ENCODE measurements at regions not wholly inside any gene's neighbourhood (a gene's known extent, or its start where the extent isn't known, plus 50 kb on each side); places are given as distances from the start of the nearest gene placed in this dataset.
"Not testable (repeated sequence)": the region's sequence is repeated elsewhere in the genome, so short reads cannot be mapped to it uniquely, and the experiment has no call there.

DNA sequence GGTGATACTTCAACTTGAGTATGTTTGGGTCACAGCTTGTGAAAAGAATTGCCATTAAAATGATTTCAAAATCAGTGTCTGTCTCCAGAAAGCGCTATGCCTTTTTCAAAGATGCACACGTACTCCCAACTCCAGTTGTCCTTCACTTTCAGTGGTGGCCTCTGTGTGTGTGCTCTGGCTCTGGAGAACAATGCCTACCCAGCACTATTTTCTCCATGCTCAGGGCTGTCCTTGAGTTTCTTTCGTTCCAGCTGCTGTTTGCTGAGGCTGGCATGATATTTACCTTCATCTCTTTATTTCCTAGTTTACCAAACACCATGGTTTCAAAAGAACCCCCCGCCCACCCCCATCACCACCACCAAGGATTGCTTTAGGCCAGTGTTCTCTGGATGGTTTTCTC is 136.8 kb downstream of the QRSL1 start:
- no peak for DNase-seq

DNA sequence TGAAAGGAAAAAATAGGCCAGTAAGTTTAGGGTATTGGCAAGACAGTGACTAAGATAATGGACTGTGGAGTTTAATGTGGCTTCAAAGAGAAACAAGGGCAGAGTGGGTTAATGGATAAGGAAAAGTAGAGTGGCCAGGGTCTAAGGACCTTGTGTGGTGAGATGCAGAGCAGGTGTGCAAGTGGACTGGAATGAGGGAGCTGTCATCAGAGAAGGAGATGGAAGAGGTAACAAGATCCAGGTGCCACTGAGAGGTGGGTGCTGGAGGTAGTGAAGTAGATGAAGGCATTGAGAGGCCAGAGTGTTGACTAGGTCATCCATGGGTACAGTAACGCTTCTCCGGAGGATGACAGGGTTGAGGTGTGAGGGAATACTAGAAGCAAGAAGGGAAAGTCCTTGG is 136.1 kb downstream of the QRSL1 start:
- no peak for DNase-seq

DNA sequence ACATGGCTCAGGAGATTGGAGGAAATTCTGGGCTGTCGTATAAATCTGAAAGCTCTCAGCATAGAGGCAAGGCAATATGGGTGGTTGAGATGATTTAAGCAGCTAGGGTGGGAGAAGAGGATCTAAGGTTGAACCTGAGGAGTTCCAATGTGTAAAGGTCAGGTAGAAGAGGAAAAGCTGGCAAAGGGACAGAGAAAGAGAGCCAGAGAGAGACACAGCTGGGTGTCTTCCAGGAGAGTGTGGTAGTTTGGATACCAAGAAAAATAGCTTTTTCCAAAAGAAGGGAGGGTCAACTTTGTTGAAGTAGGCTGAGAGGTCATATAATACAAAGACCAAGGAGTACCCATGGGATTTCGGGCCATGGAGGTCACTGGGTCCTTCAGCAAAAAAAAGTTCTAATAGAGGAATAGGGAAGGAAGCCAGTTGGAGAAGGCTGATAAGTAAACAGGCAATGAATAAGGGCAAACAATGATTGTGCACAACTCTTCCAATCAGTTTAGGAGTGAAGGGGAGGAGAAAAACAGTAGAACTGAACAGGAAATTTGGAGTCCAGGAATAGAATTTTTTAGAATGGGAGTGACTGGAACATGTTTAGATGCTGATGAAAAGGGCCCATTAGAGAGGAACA is 135.1 kb downstream of the QRSL1 start:
- DNase-seq, result no peak

DNA sequence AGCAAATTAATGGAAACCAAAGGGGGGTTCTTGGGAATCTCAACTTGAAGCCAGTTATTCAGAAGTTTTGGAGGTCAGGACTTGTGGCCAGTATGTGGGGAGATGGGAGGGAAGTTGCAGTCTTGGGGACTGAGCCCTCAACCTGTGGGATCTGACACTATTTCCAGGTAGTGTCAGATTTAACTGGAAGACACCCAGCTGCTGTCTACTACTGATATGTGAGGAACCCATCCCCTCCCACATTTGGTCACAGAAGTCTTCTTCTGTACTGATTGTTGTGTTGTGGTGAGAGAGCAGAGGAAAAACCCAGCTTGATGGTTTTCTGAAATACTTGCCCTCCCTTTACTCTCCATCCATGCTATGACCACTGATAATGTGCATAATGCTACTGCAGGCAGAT is 134.0 kb downstream of the QRSL1 start:
- no peak for DNase-seq

DNA sequence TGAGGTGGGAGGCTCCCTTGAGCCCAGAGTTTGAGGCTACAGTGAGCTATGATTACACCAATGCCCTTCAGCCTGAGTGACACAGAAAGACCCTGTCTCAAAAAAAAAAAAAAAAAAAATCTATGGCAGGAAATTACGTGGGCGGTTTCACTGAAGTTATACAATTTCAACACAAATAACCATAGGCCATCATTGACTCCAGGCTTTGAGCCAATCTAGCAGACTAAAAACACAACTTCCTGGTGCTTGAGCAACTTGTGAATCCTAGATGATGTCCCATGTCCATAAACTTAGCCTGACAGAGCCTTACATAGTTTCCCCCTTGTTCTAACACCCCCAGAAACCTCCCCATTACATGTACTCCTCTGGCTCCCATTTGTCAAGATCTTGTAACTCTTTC is 131.8 kb downstream of the QRSL1 start:
- DNase-seq, result no peak

DNA sequence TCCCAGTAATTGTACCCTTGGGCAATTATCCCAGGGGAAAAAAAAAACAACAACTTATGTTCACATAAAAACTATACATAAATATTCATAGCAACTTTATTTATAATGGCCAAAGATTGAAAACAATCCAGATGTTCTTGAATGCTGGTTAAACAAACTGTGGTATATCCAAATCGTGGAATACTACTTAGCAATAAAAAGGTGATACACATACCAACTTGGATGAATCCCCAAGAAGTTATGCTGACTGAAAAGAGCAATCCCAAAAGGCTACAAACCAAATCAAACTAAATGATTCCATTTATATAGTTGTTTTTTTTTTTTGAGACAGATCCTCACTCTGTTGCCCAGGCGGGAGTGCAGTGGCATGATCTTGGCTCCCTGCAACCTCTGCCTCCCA is 129.7 kb downstream of the QRSL1 start:
- no peak for DNase-seq

DNA sequence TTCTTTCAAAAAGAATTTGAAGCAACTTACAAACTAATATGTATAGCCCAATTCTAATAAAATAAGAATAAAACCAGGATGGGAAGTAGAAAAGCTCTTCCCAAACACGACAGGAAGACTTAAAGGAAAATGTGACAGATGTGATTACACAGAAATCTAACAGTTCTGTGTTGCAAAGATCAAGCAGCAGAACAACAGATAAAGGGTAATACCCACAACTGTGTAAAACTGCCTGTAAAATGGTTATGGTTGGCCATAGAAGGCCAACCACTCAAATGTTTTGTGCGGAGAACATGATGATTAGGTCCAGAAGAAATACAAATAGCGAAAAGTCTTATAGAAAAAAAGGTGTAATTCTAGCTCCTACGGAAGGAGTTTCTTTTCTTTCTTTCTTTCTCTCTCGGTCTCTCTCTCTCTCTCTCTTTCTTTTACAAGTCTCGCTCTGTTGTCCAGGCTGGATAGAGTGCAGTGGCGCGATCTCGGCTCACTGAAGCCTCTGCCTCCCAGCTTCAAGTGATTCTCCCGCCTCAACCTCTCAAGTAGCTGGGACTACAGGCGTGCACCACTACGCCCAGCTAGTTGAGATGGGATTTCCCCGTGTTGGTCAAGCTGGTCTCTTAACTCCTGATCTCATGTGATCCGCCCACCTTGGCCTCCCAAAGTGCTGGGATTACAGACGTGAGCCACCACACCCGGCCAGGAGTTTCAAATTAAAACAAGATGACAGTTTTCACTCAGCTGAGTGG is 128.5 kb downstream of the QRSL1 start:
- no peak for DNase-seq

DNA sequence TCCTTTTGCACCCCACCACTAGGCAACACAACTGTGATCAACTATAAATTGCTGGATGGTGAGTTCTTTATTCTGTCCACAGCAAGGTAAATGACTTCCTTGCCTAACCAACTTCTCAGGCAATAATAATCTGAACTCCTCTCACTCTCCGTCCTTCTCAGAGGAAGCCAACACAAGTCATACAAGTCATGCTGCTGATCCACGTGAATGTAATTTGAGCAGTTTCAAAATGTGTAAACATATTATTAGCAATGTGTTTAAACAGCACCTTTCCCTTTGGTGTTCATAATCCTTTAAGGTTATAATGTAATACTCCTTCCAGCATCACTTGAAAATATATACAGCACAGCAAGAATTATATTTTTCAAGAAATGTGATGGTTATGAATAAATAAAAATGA is 127.9 kb downstream of the QRSL1 start:
- no peak for DNase-seq

DNA sequence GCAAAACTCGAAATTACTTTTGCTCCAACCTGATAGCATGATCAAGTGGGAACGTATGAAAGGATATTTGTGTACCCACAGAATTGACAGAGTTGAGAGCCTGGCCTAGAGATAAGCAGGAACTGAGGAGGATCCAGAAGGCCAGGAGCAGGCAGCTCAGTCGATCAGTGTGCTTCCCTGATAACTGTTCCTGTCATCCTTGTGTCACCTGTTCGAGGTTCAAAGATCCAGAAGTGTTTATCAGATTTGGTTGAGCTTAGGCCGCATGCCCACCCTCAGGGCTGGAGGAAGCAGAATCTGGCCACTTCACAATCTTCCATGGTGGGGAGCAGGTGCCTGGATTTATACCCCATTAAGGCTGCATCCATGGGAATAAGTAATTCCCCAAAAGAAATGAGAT is 124.8 kb downstream of the QRSL1 start:
- no peak for DNase-seq

DNA sequence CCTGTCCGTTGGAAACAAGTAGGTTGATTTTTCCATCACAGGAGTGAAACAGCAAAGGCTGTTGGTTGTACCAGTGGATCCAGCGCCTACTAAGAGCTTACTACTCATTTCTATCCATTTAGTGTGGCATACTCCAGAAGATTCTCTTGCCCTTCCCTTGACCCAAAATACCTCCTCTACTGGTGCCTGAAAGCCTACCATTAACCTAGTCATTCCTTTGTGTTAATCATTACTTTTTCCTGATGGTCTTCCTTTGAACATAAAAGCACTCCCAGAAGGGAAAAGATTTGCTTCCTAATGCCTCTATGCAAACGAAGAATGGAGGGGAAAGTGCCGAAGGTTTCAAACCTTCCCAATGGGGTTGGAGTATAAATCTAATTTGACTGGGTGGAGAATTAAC is 123.3 kb downstream of the QRSL1 start:
- DNase-seq, result no peak

DNA sequence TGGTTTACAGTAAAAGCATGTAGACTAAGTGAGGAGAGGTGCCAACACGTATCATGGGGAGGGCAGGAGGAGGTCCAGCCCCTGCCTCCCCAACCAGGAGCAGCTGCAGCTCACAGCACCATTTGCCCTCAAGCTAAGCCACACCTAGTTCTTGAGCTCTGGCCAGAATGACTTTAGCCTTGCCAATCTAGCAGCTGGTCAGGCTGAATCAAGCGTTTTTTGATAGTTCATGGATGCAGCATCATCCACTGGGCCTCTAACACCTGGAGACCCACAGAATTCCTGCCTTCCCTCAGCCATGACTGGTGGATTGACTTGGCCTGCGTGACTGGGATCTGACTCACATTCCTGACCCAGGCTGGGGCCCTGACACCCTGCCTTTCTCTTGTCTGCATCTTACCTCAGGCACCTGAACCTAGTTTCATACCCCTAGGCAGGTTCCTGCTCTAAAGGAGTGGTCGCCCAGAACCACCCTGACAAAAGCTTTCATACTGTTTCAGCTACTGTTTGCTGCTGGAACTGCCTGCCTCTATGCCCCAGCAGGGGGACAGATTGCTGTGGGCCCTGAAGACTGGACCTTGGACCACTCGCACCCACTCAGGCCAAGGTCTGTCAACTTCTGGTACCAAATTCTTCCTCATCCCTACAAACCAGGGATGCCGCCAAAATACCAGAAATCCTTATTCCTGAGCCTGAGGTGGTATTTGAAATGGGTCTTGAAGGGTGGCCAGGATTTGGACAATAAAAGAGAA is 122.3 kb downstream of the QRSL1 start:
- no peak for DNase-seq

DNA sequence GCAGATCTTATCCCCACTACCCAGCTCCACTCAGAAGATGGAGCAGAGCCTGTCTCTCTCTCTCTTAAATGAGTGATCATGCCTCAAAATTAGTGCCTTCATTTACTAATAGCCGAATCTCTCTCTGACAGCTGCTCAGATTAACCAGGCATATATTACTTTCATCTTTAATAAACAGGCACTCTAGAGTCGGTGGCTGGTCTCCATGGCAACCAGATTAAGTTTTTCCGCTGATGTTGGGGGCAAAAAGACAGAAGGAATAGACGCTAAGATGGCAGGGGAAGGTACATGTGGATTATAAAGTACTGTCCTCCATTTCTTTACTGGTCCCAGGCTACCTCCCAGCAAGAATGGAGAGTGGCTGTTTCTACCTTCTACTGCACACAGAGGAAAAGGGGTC is 121.6 kb downstream of the QRSL1 start:
- DNase-seq, result no peak

DNA sequence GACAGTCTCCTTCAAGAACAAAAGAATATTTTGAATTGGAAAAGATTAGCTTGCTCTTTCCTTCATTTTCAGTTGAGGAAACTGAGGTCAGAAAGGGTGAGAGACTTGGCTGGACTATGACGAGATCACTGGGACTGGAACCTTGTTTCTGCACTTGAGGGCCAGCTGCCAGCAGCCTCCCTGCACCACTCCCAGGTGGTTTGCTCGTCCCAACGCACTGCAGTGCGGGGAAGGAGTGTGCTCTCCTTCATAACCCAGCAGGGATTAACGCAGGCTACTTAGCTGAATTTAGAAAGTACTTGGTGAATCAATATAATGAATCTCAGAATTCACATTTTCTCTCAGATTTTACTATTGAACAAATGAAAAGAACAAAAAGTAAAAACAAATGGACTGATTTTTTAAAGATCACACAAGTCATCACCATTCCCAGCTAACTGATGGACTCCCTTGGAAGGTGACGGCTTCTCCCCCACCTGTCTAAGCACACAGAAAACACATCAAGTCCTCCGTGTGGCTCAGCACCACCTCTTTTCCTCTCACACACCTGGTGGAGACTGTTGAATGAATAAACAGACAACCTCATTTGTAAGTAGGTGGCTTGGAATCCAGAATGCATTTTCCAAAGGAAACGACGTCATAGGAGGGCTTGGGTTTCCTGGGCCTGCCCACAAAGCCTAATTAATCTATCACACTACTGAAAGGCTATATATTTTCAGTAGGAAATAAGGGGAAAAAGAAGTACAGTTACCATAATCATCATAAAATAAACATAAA is 121.0 kb downstream of the QRSL1 start:
- no peak for DNase-seq

DNA sequence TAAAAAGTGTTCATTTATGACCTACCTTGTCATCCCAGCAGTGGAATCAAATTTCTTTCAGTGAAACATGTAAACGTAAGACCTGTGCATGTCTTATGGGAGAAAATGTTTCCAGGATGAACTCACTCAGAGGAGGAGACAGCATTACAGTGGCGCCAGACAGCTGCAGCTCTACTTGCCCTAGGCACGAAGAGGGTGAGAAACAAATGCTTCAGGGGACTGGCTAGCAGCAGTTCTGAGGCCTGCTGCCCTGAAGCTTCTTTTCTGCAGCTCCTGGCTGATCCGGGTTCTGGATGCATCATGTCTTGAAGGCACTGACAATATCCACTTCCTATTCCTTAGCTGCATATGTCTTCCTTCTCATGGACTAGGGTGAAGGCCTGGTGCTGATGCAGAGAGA is 120.2 kb downstream of the QRSL1 start:
- DNase-seq, result no peak

DNA sequence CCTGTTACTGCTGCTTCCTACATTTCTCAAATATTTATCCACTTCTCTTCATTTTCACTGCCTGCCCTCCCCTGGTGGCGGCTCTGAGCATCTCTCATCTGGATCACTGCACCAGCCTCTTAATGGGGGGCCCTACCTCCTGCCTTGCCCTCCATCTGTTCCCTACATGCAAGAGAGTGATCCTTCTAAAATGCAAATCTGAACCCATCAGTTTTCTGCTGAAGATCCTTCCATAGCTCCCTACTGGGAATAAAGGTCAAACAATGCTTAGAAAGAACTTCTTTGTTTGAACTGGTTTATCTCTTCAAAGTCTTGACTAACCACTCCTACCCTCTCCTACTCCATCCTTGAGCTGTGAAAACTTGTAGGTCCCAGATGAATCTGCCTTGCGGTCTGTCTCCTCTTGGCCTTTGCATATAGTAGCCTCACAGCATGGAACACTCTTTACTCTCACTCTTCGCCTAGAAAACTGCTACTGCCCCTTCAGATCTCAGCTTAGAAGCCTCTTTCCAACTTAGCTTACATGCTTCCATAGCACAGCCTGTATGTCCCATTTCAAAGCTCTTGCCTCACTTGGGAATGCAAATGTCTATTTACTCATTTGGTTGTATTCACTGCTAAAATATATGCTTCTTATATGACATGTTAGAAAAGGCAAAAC is 119.3 kb downstream of the QRSL1 start:
- no peak for DNase-seq

DNA sequence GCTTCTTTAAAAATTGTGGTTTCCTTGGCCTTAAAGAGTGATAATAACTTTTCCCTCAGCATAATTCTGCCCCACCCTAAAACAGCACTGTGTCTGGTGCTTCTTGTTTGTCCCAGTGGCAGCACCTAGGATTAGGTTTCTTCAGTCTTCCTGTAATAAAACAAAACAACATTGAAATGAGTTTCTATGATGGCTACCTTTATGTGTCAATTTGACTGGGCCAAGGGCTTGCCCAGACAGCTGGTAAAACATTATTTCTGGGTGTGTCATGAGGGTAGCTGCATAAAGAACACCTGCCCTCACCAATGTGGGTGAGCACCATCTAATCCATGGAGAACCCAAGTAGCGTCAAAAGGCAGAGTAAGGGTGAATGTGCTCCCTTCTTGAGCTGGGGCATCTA is 117.8 kb downstream of the QRSL1 start:
- DNase-seq, result no peak

DNA sequence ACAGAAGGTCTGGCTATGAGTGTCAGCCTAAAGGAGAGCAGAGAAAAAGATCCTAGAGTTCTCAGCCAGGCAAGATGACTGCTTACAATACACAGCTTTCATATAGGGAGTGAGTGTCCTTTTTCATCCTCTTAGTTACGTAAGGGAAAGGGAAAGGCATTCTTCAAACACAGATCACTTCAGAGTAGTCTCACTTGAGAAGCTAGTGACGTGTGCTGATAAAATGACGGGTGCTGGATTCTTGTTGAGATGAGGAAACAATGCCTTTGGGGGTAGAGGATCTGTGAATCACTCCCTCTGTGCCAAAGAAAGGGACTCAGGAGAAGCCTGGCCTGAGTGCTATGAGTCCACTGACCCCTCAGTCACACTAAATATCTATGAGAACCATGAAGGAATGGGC is 117.3 kb downstream of the QRSL1 start:
- DNase-seq, result no peak

DNA sequence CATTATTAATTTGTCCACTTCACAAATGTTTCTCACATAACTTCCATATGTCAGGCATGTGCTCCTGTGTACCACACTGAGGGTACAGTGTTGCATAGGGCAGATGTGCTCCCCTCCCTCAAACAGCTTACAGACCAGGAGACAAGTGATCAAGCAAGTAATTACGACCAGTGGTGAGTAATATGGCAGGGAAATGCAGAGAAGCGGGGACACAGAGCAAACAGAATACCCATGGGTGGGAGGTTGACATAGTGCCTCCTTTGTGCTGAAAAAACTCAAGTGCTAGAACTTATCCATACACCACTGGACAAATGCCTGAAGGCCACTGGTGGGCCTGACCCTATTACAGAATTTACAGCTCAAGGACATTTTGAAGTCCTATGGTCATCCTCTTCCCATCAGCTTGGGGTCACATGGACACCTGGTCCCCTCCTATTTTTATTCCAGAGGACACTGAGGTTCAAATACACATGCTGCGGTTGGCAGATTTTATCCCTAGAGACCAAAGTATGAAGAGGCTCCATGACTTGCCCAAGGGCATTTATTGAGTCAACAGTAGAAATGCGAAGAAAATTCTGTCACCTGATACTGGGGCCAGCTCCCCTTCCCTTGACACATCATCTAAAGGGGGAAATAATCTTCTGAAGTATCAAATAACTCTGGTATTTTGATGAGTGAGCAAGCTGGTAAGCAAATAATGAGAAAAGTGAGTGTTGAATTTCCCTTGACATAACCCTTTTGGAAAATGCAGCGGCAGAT is 116.6 kb downstream of the QRSL1 start:
- DNase-seq, result no peak

DNA sequence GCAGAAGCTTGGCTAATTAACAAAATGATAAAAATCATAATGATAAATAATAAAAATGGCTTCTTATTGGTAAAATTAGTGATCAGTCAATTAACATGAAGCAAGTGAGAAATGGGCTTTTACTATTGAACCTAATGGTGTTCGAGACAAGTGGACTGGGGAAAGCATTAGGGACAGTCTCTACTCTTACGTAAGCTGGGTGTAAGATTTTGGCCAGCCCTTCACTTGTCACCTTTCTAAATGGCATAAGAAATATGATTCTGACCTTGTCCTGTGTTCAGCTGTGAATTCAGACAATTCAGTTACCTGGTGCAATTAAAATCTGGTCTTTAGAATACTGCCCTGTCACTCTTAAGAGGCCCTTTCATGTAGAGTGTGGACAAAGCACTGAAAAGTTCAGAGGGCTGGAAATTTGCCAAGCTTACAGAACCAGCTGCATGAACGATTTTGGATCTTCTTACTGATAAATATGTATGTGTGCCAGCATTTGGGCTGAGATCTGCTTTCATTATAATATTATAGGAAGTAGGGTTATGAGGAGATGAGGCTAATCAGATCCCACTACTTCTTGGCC is 115.9 kb downstream of the QRSL1 start:
- no peak for DNase-seq

DNA sequence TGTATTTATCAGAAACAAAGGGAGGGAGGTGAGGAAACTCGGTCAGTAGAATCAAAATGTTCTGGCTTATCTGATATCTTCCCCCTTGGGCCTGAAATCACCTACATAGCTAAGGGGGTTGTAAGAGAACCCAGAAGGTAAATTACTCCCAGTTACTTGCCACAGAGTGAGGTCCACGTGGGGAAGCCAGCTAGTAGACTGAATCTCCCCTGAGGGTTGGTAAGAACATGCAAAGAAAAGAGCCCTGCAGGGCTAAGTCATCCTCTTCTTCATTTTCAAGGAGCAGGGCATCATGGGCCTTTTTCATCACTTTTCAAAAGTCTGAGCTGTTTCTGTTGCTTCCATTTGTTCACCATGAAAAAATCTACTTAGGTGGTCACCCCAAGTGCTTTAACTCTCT is 115.4 kb downstream of the QRSL1 start:
- DNase-seq, result no peak

DNA sequence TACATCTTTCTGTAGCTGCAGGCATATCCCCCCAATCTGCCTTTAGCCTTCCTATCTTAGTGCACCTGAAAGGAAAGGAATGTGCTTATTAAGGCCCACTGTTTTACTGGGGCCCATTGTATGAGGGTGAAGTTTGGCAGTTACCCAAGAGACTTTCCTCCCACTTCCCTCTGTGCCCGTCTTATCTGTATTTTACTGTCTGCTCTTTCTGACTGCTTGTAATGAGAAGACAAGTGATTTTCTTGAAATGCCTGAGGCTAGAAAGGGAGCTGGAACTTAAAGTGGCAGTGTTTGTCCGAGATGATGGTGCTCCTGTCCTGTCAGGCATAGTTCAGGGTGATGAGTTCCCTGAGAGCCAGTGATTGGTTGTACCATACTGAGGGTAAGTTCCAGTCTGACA is 114.7 kb downstream of the QRSL1 start:
- not testable (repeated sequence) for DNase-seq

DNA sequence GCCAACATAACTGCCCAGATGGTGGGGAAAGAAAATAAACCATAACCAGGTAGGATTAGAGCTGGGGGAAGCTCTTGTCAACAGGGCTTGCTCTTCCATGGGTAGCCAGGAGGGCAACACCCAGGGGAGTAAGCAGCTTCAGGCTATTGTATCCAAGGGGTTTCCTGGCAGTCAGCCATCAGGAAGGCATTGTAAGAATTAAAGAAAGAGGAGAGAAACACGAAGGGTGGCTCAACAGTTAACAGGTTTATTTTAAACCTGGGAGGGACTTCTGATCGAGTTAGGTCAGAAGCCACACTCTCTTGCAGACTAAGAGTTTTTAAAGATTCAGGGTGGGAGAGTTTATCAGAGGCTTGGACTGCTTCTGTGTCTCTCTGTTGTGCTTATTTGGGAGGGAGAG is 114.2 kb downstream of the QRSL1 start:
- no peak for DNase-seq
